ENCODE measurements at regions not wholly inside any gene's neighbourhood (a gene's known extent, or its start where the extent isn't known, plus 50 kb on each side); places are given as distances from the start of the nearest gene placed in this dataset.

DNA sequence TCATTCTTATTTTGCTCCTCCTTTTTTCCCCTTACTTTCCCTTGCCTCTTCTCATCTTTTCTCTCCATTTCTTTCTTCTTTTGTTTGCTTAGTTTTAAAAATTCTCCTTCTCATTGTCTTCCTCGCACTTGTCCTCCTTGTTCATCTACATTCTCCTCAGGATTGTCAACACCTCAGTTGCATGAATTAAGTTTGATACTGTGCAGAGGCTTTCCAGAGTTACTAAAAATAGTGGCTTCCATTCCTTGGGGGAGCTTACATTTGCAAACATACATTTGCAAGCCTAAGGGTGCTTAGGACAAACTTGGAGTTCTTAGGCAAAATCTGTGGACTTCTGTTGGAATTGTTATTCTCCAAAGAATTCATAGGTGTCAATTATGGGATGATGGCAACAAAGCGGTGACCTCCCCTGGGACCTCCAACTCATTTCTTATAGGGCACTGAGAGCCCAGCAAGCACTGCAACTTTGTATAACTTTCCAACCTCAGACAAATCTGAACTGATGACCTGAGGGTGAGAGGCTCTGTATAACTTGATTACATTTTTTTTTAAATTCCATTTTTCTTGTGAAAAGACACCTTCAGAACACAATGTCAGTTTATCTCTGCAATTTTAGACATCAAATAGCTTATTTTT lies 371.4 kb downstream of the TMEM38B start:
- H3K9me3 ChIP-seq (ENCODE audit: insufficient read depth, low read length): no peaks in the 10 kb centered on the region
- H3K4me3 ChIP-seq (ENCODE audit: insufficient read length, low read depth): no peak overlapping the region
- no peak for DNase-seq (ENCODE audit: low read depth, low spot score)
- no peaks in the 10 kb centered on the region for H3K36me3 ChIP-seq (ENCODE audit: insufficient read depth, insufficient read length, low read length)
- no peaks in the 10 kb centered on the region for H3K4me1 ChIP-seq (ENCODE audit: insufficient read depth, insufficient read length)
- H3K9ac ChIP-seq (ENCODE audit: insufficient read length, low read depth): no peak overlapping the region
- no peaks in the 10 kb centered on the region for H3K27me3 ChIP-seq (ENCODE audit: insufficient read depth, insufficient read length)
- TF ChIP-seq SUZ12 (IDR thresholded peaks at IDR 0.05; ENCODE audit: extremely low read depth, insufficient read depth, insufficient read length) (no peak), ZNF274 (IDR thresholded peaks at IDR 0.05; ENCODE audit: low read depth, low read length) (no peak), YY1 (IDR thresholded peaks at IDR 0.05; ENCODE audit: insufficient read depth, insufficient read length) (no peak)

DNA sequence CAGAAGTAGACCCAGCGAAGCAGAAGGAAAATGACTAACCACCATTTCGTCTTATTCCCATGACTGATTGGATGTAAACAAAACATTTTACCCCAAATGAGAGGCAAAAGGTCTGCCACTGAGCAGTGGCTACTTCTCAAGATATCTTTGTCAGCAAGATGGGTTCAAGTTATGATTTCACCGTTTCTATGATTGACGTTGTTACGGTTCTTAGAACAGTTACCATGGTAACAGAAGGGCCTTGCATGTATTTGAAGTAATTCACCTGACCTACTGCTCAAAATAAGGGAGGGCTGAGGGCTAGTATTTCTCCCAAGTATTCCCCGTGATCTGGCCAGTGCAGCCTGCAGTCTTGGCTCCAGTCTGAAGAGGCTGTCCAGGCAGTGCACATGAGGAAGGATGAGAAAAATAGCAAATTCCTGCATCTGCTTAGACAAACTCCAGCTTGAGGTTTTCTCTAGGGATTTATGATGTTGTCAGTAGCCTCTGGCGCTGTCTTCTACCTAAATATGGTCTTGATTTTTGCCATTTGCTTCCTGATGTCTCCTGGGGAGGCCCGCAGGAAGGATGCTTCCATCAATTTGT lies 372.7 kb downstream of the TMEM38B start:
- no peaks in the 10 kb centered on the region for H3K9me3 ChIP-seq (ENCODE audit: insufficient read depth, low read length)
- DNase-seq (ENCODE audit: low read depth, low spot score): no peak
- H3K9ac ChIP-seq (ENCODE audit: insufficient read length, low read depth): no peak overlapping the region
- H3K4me3 ChIP-seq (ENCODE audit: insufficient read length, low read depth): no peak overlapping the region
- H3K27me3 ChIP-seq (ENCODE audit: insufficient read depth, insufficient read length): no peaks in the 10 kb centered on the region
- H3K36me3 ChIP-seq (ENCODE audit: insufficient read depth, insufficient read length, low read length): no peaks in the 10 kb centered on the region
- TF ChIP-seq ZNF274 (IDR thresholded peaks at IDR 0.05; ENCODE audit: low read depth, low read length) (no peak), SUZ12 (IDR thresholded peaks at IDR 0.05; ENCODE audit: extremely low read depth, insufficient read depth, insufficient read length) (no peak), YY1 (IDR thresholded peaks at IDR 0.05; ENCODE audit: insufficient read depth, insufficient read length) (no peak)
- no peaks in the 10 kb centered on the region for H3K4me1 ChIP-seq (ENCODE audit: insufficient read depth, insufficient read length)

DNA sequence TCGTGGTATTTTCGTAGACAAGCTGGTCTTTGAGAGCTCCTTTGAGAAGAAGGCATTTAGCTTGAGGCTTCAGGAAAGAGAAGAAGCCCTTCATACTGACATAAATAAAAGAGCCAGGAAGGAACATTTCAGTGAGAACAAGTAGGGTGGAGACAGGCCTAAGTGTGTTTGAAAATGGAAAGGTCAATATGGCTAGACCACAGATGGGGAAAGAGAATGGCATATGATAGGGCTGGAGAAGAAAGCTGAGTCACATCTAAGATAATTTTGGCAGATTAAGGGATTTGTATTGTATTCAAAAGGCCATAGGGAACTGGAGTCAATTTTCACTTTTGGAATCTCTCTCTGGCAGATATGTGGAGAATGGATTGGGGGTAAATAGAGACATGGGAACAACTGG lies 374.9 kb downstream of the TMEM38B start:
- Histone ChIP-seq H3K4me1 (ENCODE audit: insufficient read depth, insufficient read length) (no peaks in the 10 kb centered on the region), H3K36me3 (ENCODE audit: insufficient read depth, insufficient read length, low read length) (no peaks in the 10 kb centered on the region), H3K4me3 (ENCODE audit: insufficient read length, low read depth) (no peak overlapping the region), H3K9ac (ENCODE audit: insufficient read length, low read depth) (no peak overlapping the region), H3K9me3 (ENCODE audit: insufficient read depth, low read length) (no peaks in the 10 kb centered on the region), H3K27me3 (ENCODE audit: insufficient read depth, insufficient read length) (no peaks in the 10 kb centered on the region)
- TF ChIP-seq ZNF274 (IDR thresholded peaks at IDR 0.05; ENCODE audit: low read depth, low read length) (no peak), YY1 (IDR thresholded peaks at IDR 0.05; ENCODE audit: insufficient read depth, insufficient read length) (no peak), SUZ12 (IDR thresholded peaks at IDR 0.05; ENCODE audit: extremely low read depth, insufficient read depth, insufficient read length) (no peak)
- DNase-seq (ENCODE audit: low read depth, low spot score): no peak

GRCh38 chr9:106072421-106072820 lies 378.1 kb downstream of the TMEM38B start:
- Histone ChIP-seq H3K36me3 (ENCODE audit: insufficient read depth, insufficient read length, low read length) (no peaks in the 10 kb centered on the region), H3K4me1 (ENCODE audit: insufficient read depth, insufficient read length) (no peaks in the 10 kb centered on the region), H3K27me3 (ENCODE audit: insufficient read depth, insufficient read length) (no peaks in the 10 kb centered on the region), H3K4me3 (ENCODE audit: insufficient read length, low read depth) (no peak overlapping the region), H3K9me3 (ENCODE audit: insufficient read depth, low read length) (no peaks in the 10 kb centered on the region), H3K9ac (ENCODE audit: insufficient read length, low read depth) (no peak overlapping the region)
- TF ChIP-seq SUZ12 (IDR thresholded peaks at IDR 0.05; ENCODE audit: extremely low read depth, insufficient read depth, insufficient read length) (no peak), YY1 (IDR thresholded peaks at IDR 0.05; ENCODE audit: insufficient read depth, insufficient read length) (no peak)
- no peak for DNase-seq (ENCODE audit: low read depth, low spot score)

- TF ChIP-seq SUZ12 (IDR thresholded peaks at IDR 0.05; ENCODE audit: extremely low read depth, insufficient read depth, insufficient read length) (no peak), YY1 (IDR thresholded peaks at IDR 0.05; ENCODE audit: insufficient read depth, insufficient read length) (no peak), ZNF274 (IDR thresholded peaks at IDR 0.05; ENCODE audit: low read depth, low read length) (no peak)
- Histone ChIP-seq H3K9me3 (ENCODE audit: insufficient read depth, low read length) (no peaks in the 10 kb centered on the region), H3K9ac (ENCODE audit: insufficient read length, low read depth) (no peak overlapping the region), H3K36me3 (ENCODE audit: insufficient read depth, insufficient read length, low read length) (no peaks in the 10 kb centered on the region), H3K4me3 (ENCODE audit: insufficient read length, low read depth) (no peak overlapping the region), H3K27me3 (ENCODE audit: insufficient read depth, insufficient read length) (no peaks in the 10 kb centered on the region), H3K4me1 (ENCODE audit: insufficient read depth, insufficient read length) (no peaks in the 10 kb centered on the region)
- no peak for DNase-seq (ENCODE audit: low read depth, low spot score)
Measured at GRCh38 chr9:106074006-106074405, 379.7 kb downstream of the TMEM38B start.

GRCh38 chr9:106075236-106075959 lies 381.1 kb downstream of the TMEM38B start:
- DNase-seq (ENCODE audit: low read depth, low spot score): no peak
- TF ChIP-seq ZNF274 (IDR thresholded peaks at IDR 0.05; ENCODE audit: low read depth, low read length): no peak
- no peak for TF ChIP-seq YY1 (IDR thresholded peaks at IDR 0.05; ENCODE audit: insufficient read depth, insufficient read length)
- no peak for TF ChIP-seq SUZ12 (IDR thresholded peaks at IDR 0.05; ENCODE audit: extremely low read depth, insufficient read depth, insufficient read length)
- no peak overlapping the region for H3K9ac ChIP-seq (ENCODE audit: insufficient read length, low read depth)

DNA sequence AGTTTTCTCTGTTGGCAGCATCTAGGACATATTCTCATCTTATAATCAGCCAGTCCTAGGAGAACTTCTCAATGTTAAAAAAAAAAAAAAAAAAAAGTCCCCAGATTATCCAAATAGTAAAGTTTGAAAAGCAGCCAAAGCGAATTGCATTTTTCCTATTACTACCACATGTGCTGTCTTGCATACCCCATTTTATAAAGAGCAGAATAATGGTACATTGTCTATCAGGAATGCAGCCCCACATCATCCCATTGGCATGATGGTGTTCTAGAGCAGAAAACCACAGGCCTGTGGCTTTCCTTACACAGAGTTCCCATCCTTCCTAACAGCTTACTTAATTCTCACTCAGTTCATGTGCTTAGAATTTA lies 381.6 kb downstream of the TMEM38B start:
- no peak overlapping the region for H3K9ac ChIP-seq (ENCODE audit: insufficient read length, low read depth)
- DNase-seq (ENCODE audit: low read depth, low spot score): no peak
- H3K4me1 ChIP-seq (ENCODE audit: insufficient read depth, insufficient read length): no peaks in the 10 kb centered on the region
- H3K4me3 ChIP-seq (ENCODE audit: insufficient read length, low read depth): no peak overlapping the region
- H3K9me3 ChIP-seq (ENCODE audit: insufficient read depth, low read length): no peaks in the 10 kb centered on the region
- no peaks in the 10 kb centered on the region for H3K36me3 ChIP-seq (ENCODE audit: insufficient read depth, insufficient read length, low read length)
- H3K27me3 ChIP-seq (ENCODE audit: insufficient read depth, insufficient read length): no peaks in the 10 kb centered on the region
- TF ChIP-seq ZNF274 (IDR thresholded peaks at IDR 0.05; ENCODE audit: low read depth, low read length): no peak
- TF ChIP-seq YY1 (IDR thresholded peaks at IDR 0.05; ENCODE audit: insufficient read depth, insufficient read length): no peak
- no peak for TF ChIP-seq SUZ12 (IDR thresholded peaks at IDR 0.05; ENCODE audit: extremely low read depth, insufficient read depth, insufficient read length)

More at GRCh38 chr9:106075236-106075959, 381.1 kb downstream of the TMEM38B start:
- no peaks in the 10 kb centered on the region for H3K27me3 ChIP-seq (ENCODE audit: insufficient read depth, insufficient read length)
- H3K4me3 ChIP-seq (ENCODE audit: insufficient read length, low read depth): no peak overlapping the region
- no peaks in the 10 kb centered on the region for H3K9me3 ChIP-seq (ENCODE audit: insufficient read depth, low read length)
- H3K36me3 ChIP-seq (ENCODE audit: insufficient read depth, insufficient read length, low read length): no peaks in the 10 kb centered on the region
- no peaks in the 10 kb centered on the region for H3K4me1 ChIP-seq (ENCODE audit: insufficient read depth, insufficient read length)
